ENCODE measurements at regions not wholly inside any gene's neighbourhood (a gene's known extent, or its start where the extent isn't known, plus 50 kb on each side); places are given as distances from the start of the nearest gene placed in this dataset.
"Not testable (repeated sequence)": the region's sequence is repeated elsewhere in the genome, so short reads cannot be mapped to it uniquely, and the experiment has no call there.

DNA sequence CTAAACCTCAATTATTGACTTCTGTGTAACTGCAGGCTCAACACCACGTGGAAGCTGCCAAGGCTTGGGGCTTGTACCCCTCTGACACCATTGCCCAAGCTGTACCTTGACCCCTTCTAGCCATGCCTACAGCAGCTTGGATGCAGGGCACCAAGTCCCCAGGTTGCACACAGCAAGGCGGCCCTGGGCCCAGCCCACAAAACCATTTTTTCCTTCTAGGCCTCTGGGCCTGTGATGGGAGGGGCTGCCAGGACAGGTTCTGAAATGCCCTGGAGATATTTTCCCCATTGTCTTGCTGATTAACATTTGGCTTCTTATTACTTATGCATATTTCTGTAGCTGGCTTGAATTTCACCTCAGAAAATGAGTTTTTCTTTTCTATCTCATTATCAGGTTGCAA is 610.0 kb upstream of the LRRN3 start:
- no peak for DNase-seq (ENCODE audit: low spot score in 2 of 2)
- H3K9me3 Mint-ChIP-seq = peaks cover 19% of the 10 kb centered on the region
- no peaks in the 10 kb centered on the region for H3K4me1 Mint-ChIP-seq
- no peaks in the 10 kb centered on the region for H3K36me3 Mint-ChIP-seq
- H3K27ac Mint-ChIP-seq = no peak overlapping the region
- H3K4me3 Mint-ChIP-seq = no peak overlapping the region
- no peak for ATAC-seq

DNA sequence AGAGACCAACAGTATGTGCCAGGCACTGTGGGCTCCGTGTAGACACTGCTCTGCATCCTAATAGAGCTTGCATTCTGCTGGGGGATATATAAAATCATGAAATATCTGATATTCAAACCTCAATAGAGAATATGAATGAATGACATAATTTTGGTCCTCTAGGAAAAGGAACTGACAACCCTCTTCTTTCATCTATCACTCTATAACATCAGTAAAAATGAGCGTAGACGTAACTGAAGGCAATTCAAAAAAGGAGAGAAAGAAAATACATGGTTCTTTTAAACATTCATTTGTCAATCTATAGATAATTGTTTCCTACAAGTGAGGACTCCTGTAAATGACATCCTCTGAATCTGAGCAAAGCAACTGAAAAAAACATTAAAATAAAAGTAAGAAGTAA is 607.4 kb upstream of the LRRN3 start:
- no peaks in the 10 kb centered on the region for H3K4me1 Mint-ChIP-seq
- no peak overlapping the region for H3K27ac Mint-ChIP-seq
- DNase-seq (ENCODE audit: low spot score in 2 of 2) = no peak
- ATAC-seq = no peak
- H3K36me3 Mint-ChIP-seq = no peaks in the 10 kb centered on the region
- peaks cover 21% of the 10 kb centered on the region for H3K9me3 Mint-ChIP-seq
- H3K4me3 Mint-ChIP-seq = no peak overlapping the region

DNA sequence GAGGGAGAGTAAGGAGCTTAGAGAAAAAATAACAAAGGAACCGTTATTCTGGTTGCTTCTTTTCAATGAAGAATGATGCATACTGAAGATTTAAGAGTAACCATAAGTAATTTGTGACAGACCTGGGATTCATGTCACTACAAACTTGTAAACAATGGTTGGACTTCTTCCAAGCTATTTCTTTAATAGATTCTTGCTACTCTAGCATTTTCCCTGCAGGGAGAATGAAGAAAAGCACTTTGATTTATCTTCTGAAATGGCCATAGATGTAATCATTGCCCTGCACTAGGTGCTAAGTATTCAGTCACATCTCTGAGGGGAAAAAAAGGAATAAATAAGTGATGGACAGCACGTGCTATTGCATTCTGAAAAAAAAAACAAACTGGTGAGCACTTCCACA is 606.6 kb upstream of the LRRN3 start:
- DNase-seq (ENCODE audit: low spot score in 2 of 2) (no peak), ATAC-seq (no peak)
- H3K9me3 Mint-ChIP-seq = peaks cover 15% of the 10 kb centered on the region
- no peaks in the 10 kb centered on the region for H3K36me3 Mint-ChIP-seq
- no peaks in the 10 kb centered on the region for H3K4me1 Mint-ChIP-seq
- no peak overlapping the region for H3K4me3 Mint-ChIP-seq
- no peak overlapping the region for H3K27ac Mint-ChIP-seq

DNA sequence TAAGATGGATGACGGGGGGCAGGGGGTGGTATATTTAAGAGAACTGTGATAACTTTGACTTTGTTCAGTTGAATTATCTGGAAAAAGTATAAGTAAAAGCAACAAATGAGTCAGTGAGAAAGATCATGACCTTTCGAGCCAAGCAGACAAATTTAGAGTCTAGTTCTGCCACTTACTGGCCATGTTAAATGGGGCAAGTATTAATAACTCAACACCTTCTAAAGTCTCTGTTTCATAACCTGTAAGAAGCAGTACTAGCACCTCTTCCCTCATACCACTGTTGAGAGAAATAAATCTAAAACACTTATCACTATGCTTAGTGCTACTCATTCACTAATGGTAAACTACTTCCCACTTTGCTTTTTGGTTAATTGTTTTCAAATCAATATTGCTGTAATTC is 604.4 kb upstream of the LRRN3 start:
- DNase-seq (ENCODE audit: low spot score in 2 of 2) = no peak
- no peaks in the 10 kb centered on the region for H3K4me1 Mint-ChIP-seq
- H3K27ac Mint-ChIP-seq = no peak overlapping the region
- H3K4me3 Mint-ChIP-seq = no peak overlapping the region
- peaks cover 15% of the 10 kb centered on the region for H3K9me3 Mint-ChIP-seq
- no peak for ATAC-seq
- no peaks in the 10 kb centered on the region for H3K36me3 Mint-ChIP-seq

DNA sequence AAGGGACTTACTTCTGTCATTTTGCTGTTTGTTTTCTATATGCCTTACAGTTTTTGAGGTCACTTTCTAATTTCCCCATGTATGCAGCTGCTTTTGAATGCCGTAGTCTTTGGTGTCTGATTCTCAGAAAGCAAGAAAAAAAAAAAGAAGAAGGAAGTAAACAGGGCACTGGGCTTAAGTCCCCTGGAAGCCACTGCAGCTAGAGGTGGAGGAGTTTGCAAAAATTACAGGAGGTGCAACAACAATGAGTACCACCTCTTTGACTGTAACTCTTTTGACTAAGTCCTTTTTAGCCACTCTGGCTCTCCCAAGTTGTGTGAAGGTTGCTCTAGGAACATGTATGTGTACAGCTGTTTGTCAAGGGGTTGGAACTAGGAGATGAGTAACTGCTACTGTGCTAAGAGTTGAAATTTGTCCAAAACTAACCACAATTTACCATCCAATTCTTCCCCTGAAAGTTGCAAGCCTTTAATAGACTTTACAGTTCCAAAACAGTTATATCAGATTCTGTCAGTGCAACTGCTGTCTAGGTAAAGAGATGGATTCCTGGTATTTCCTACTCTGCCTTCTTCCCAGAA is 588.0 kb upstream of the LRRN3 start:
- H3K36me3 Mint-ChIP-seq = no peaks in the 10 kb centered on the region
- H3K9me3 Mint-ChIP-seq = peaks cover 12% of the 10 kb centered on the region
- ATAC-seq (no peak), DNase-seq (ENCODE audit: low spot score in 2 of 2) (no peak)
- no peak overlapping the region for H3K27ac Mint-ChIP-seq
- H3K4me1 Mint-ChIP-seq = no peaks in the 10 kb centered on the region
- no peak overlapping the region for H3K4me3 Mint-ChIP-seq

GRCh38 chr7:110507369-110507768 is 583.6 kb upstream of the LRRN3 start:
- Mint-ChIP-seq H3K4me3 (no peak overlapping the region), H3K36me3 (no peaks in the 10 kb centered on the region), H3K9me3 (peaks cover 8% of the 10 kb centered on the region), H3K4me1 (no peaks in the 10 kb centered on the region), H3K27ac (no peak overlapping the region)
- DNase-seq (ENCODE audit: low spot score in 2 of 2) (no peak), ATAC-seq (no peak)

GRCh38 chr7:110507832-110508231 is 583.1 kb upstream of the LRRN3 start:
- DNase-seq (ENCODE audit: low spot score in 2 of 2) = no peak
- no peaks in the 10 kb centered on the region for H3K36me3 Mint-ChIP-seq
- no peak overlapping the region for H3K27ac Mint-ChIP-seq
- H3K4me3 Mint-ChIP-seq = no peak overlapping the region
- no peak for ATAC-seq
- peaks cover 8% of the 10 kb centered on the region for H3K9me3 Mint-ChIP-seq
- no peaks in the 10 kb centered on the region for H3K4me1 Mint-ChIP-seq

- H3K27ac Mint-ChIP-seq; ATAC-seq; H3K36me3 Mint-ChIP-seq; H3K4me1 Mint-ChIP-seq; H3K4me3 Mint-ChIP-seq; H3K9me3 Mint-ChIP-seq; DNase-seq (ENCODE audit: low spot score in 2 of 2): not testable (repeated sequence)
These were observed 575.9 kb upstream of the LRRN3 start for GRCh38 chr7:110514975-110515551.

DNA sequence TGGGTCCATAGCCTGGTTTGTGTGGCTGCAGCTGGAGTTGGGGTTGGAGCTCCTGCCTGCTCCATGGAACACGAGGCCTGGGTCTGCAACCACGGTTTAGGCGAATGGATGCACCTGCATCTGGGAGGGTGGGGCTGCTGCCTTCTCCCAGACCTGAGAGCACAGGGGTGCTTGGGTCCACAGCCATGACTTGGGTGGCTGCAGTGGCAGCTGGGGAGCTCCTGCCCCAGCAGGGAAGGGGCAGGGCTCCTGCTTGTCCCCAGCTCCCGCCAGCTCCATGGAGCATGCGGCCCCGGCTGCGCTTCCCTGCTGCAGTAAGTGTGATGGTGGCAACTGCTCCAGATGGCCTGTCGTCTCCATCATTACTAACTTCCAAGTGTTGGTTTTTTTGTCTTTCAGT is 571.1 kb upstream of the LRRN3 start:
- no peak overlapping the region for H3K4me3 Mint-ChIP-seq
- no peaks in the 10 kb centered on the region for H3K36me3 Mint-ChIP-seq
- H3K4me1 Mint-ChIP-seq = no peaks in the 10 kb centered on the region
- peak; percentile 9 for ATAC-seq
- no peak for DNase-seq (ENCODE audit: low spot score in 2 of 2)
- no peak overlapping the region for H3K27ac Mint-ChIP-seq
- no peaks in the 10 kb centered on the region for H3K9me3 Mint-ChIP-seq

DNA sequence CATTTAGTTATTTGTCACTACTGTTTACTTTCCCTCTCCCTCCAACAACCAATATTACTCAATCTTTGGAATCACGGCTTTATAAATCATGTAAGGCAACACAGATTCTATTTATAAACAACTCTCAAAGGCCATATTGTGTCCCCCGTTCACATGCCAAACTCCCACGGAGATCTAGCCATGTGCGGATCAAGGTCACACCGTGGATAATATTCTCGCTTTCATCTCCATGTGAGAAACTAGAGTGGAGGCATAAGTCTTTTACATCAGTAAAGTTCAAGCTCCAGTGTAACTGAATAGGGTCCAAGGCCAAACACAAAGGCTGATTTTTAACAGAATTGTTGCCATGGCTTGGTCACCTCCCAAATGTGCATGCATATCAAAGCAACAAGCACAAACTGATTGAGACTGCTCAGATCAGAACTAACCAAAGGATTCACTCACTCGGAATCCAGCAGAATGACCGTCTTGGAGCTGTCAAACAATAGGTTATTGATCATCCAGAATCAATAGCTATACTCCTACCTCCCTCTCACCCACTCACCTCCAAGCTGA is 569.5 kb upstream of the LRRN3 start:
- ATAC-seq (no peak), DNase-seq (ENCODE audit: low spot score in 2 of 2) (no peak)
- Mint-ChIP-seq H3K4me3 (no peak overlapping the region), H3K27ac (no peak overlapping the region), H3K9me3 (peaks cover 3% of the 10 kb centered on the region), H3K4me1 (no peaks in the 10 kb centered on the region), H3K36me3 (no peaks in the 10 kb centered on the region)

DNA sequence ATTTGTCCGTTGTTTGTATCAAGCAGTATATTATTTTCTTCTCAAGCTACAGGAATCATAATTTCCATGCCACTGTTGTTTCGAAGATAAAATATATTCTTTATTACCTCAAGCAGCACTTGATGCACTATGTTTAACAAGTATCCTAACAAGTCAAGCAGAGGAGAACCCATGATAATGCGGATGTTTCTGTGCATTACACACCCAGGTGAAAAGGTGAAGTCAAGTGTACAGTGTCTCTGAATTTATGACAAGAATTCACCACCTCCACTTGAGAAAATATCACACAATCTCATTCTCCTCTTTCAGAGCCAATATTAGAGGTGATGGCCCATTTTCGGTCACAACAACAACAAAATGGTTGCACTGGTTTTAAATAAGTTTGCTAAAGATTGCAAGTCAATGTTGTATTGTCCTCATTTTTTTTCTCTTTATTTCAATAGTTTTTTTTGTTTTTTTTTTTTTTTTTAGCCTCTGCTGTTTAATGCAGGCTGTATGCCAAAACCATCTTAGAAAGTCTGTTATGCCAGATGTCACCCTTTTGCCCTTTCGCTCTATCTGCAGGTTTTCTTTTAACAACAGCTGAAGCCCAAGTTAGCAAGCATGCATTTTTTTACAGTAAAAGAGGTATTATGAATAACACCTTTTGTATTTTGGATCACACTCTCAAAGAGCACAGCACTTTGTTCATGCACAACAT is 568.7 kb upstream of the LRRN3 start:
- Mint-ChIP-seq H3K4me3 (no peak overlapping the region), H3K9me3 (peaks cover 3% of the 10 kb centered on the region), H3K27ac (no peak overlapping the region), H3K4me1 (no peaks in the 10 kb centered on the region), H3K36me3 (no peaks in the 10 kb centered on the region)
- ATAC-seq = no peak
- DNase-seq (ENCODE audit: low spot score in 2 of 2) = no peak

- Mint-ChIP-seq H3K36me3 (no peaks in the 10 kb centered on the region), H3K4me3 (no peak overlapping the region)
These were observed 568.1 kb upstream of the LRRN3 start for GRCh38 chr7:110522761-110523200.

DNA sequence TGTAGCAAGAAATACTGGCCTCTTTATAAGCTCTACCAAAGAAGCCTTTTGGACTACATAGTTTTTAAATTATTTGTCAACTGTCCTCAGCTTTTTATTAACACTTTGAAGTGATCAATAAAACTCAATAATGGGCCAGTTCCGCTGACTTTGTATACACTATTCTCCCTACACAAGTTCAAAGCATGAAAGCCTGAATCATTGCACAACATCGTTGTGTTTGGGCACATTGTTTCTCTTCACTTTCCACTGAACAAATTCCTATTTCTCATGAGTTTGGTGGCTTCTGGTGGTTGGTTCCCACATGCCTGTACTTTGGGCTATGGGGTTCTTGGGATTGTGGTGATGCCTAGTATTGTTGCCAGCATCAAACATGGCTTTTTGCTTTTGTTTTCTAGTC is 561.8 kb upstream of the LRRN3 start:
- DNase-seq (ENCODE audit: low spot score in 2 of 2) (no peak), ATAC-seq (no peak)
- Mint-ChIP-seq H3K4me3 (no peak overlapping the region), H3K27ac (no peak overlapping the region), H3K9me3 (peaks cover 5% of the 10 kb centered on the region), H3K4me1 (no peaks in the 10 kb centered on the region), H3K36me3 (no peaks in the 10 kb centered on the region)

More at GRCh38 chr7:110522761-110523200, 568.1 kb upstream of the LRRN3 start:
- DNase-seq (ENCODE audit: low spot score in 2 of 2) (no peak), ATAC-seq (no peak)
- Mint-ChIP-seq H3K4me1 (no peaks in the 10 kb centered on the region), H3K9me3 (peaks cover 3% of the 10 kb centered on the region), H3K27ac (no peak overlapping the region)

DNA sequence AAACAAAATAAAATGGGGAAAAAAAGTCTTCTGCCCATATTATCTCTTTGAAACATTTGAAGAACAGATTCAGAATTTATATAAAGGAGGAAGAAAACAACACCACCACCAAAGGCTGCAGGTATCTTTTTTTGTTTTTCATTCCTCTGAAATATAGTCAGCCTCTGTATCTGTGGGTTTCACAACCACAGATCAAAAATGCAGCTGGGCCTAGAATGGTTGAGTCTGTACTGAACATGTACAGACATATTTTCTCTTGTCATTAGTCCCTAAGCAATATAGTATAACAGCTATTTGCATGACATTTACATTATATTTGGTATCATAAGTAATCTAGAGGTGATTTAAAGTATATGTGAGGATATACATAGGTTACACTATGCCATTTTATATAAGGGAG is 559.7 kb upstream of the LRRN3 start:
- no peaks in the 10 kb centered on the region for H3K4me1 Mint-ChIP-seq
- no peak overlapping the region for H3K4me3 Mint-ChIP-seq
- no peak for ATAC-seq
- no peak overlapping the region for H3K27ac Mint-ChIP-seq
- no peak for DNase-seq (ENCODE audit: low spot score in 2 of 2)
- H3K9me3 Mint-ChIP-seq = peaks cover 2% of the 10 kb centered on the region
- H3K36me3 Mint-ChIP-seq = no peaks in the 10 kb centered on the region

DNA sequence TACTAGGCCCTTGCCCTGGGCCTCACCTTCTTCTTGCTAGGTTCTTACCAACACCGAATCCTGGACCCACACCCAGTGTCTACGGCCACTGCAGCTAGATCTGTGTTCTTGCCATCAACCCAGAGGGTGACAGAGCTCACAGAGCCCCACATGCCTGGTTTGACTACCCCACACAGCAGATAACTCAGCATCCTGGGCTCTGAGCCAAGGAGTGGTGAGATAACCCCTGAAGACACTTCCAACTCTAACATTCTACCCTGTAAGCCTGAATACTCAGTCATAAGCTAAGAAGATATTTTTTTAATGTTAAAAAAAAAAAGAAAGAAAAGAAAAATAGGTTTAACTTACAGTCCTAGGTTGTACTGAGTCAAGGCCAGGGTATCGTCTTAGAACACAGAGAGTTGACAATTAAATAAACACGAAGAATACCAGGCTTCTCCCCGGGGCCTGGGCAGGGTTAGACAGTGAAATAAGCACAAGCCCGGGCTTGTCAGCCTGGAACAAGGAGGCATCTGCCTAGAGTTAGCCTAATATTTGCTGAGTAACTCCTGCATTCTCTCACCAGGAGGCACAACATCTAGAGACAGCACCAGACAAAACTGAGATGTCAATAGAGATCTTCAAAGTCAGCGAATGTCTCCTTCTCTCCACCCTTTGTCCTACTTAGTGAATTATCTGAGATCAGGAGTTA is 556.5 kb upstream of the LRRN3 start:
- no peak for DNase-seq (ENCODE audit: low spot score in 2 of 2)
- no peaks in the 10 kb centered on the region for H3K9me3 Mint-ChIP-seq
- H3K4me3 Mint-ChIP-seq = no peak overlapping the region
- H3K27ac Mint-ChIP-seq = no peak overlapping the region
- H3K4me1 Mint-ChIP-seq = no peaks in the 10 kb centered on the region
- no peaks in the 10 kb centered on the region for H3K36me3 Mint-ChIP-seq
- peak; percentile 43 for ATAC-seq
